H1 (cell line): ENCODE measurements at regions not wholly inside any gene's neighbourhood (a gene's known extent, or its start where the extent isn't known, plus 50 kb on each side); places are given as distances from the start of the nearest gene placed in this dataset.

ENCODE experiments used
- CTCF ChIA-PET: fragments of 300-600 bp; sonication (Branson Sonifier 250); formaldehyde crosslinking; loops from one replicate; lab custom pipeline; 2021; ENCODE audit not compliant: partially characterized antibody; lab: Charles Lee
- POLR2A ChIA-PET: fragments of 300-600 bp; sonication (Branson Sonifier 250); formaldehyde crosslinking; loops from one replicate; lab custom pipeline; 2021; ENCODE audit warnings: inconsistent platforms; ENCODE audit not compliant: partially characterized antibody; lab: Charles Lee
- DNase-seq, 2 experiments: peaks; one replicate each; pipeline versions ENCODE4 v3.0.0 to v3.0.0-alpha.2; 2010 to 2022; ENCODE audit warnings: low spot score in 2 of 2, low read depth in 1 of 2, mixed read lengths in 1 of 2
- FAIRE-seq: peaks from 2 replicates; lab custom pipeline; 2011; peaks lifted over from hg19 to GRCh38; lab: Jason Lieb, UNC
- H2AFZ ChIP-seq: 2 replicates; pipeline ENCODE4 v1.8.1; 2012; ENCODE audit warnings: low read length, inconsistent platforms
- H2AK5ac ChIP-seq: 2 replicates; pipeline ENCODE4 v1.6.1; 2013; ENCODE audit warnings: low read depth, low read length
- H2BK120ac ChIP-seq: replicated peaks from 2 replicates; pipeline ENCODE3; 2013; ENCODE audit warnings: low read depth, low read length, inconsistent platforms
- H2BK12ac ChIP-seq: 2 replicates; pipeline ENCODE4 v1.6.1; 2013; ENCODE audit warnings: low read depth, low read length
- H2BK15ac ChIP-seq: 2 replicates; pipeline ENCODE4 v1.6.1; 2013; ENCODE audit warnings: low read length
- H2BK20ac ChIP-seq: 2 replicates; pipeline ENCODE4 v1.6.1; 2013; ENCODE audit warnings: low read length
- H2BK5ac ChIP-seq: 2 replicates; pipeline ENCODE4 v1.6.1; 2013; ENCODE audit warnings: low read depth, low read length
- H3K14ac ChIP-seq: 2 replicates; pipeline ENCODE4 v1.6.1; 2013; ENCODE audit warnings: inconsistent platforms; ENCODE audit not compliant: insufficient read length
- H3K18ac ChIP-seq: 2 replicates; pipeline ENCODE4 v1.6.1; 2013; ENCODE audit warnings: low read length; ENCODE audit errors: extremely low read depth
- H3K23ac ChIP-seq: 2 replicates; pipeline ENCODE4 v1.6.1; 2013; ENCODE audit warnings: inconsistent platforms; ENCODE audit not compliant: insufficient read length
- H3K23me2 ChIP-seq: 2 replicates; pipeline ENCODE4 v1.6.1; 2013; ENCODE audit warnings: low read depth, low read length
- H3K27ac ChIP-seq: 2 replicates; pipeline ENCODE4 v1.6.1; 2011; ENCODE audit warnings: low read depth, low read length, inconsistent platforms
- H3K27me3 ChIP-seq, 4 experiments: replicated peaks in 1 of 4; 1 replicate in 1 of 4; 2 replicates in 3 of 4; pipeline versions ENCODE4 v1.6.1 to v1.8.1; 2011 to 2013; ENCODE audit warnings: low read length in 3 of 4, mild to moderate bottlenecking in 3 of 4, inconsistent platforms in 2 of 4, mixed read lengths in 2 of 4, moderate library complexity in 1 of 4; ENCODE audit not compliant: control insufficient read depth in 3 of 4, insufficient read depth in 3 of 4; ENCODE audit errors: extremely low read depth in 1 of 4
- H3K36me3 ChIP-seq, 4 experiments: 2 replicates each; pipeline versions ENCODE4 v1.6.1 to v1.8.1; 2011 to 2013; ENCODE audit warnings: mild to moderate bottlenecking in 4 of 4, low read length in 3 of 4, moderate library complexity in 2 of 4, control low read depth in 1 of 4, inconsistent platforms in 1 of 4; ENCODE audit not compliant: insufficient read depth in 4 of 4, control insufficient read depth in 2 of 4
- H3K4ac ChIP-seq: replicated peaks from 2 replicates; pipeline ENCODE3; 2013; ENCODE audit warnings: low read length, low read depth, mixed read lengths, inconsistent platforms; ENCODE audit not compliant: insufficient read length
- H3K4me1 ChIP-seq, 4 experiments: replicated peaks in 1 of 4; 1 replicate in 1 of 4; 2 replicates in 3 of 4; pipeline versions ENCODE4 v1.6.1 to v1.8.1; 2011 to 2013; ENCODE audit warnings: low read length in 3 of 4, inconsistent platforms in 2 of 4, mixed read lengths in 1 of 4; ENCODE audit not compliant: insufficient read depth in 4 of 4, control insufficient read depth in 3 of 4
- H3K4me2 ChIP-seq, 2 experiments: 2 replicates each; pipeline versions ENCODE4 v1.6.1 to v1.8.1; 2011 to 2013; ENCODE audit warnings: low read depth in 2 of 2, low read length in 2 of 2, control low read depth in 1 of 2, inconsistent platforms in 1 of 2, mild to moderate bottlenecking in 1 of 2; ENCODE audit not compliant: insufficient read depth in 1 of 2
- H3K4me3 ChIP-seq, 4 experiments: fragments of 200-600, 300-600 bp in 1 of 4; sonication (generic), shearing (Covaris generic), sonication (Bioruptor Twin) in 1 of 4; 2 replicates each; pipeline versions ENCODE4 v1.5.1 to v1.8.1; 2011 to 2016; ENCODE audit warnings: low read length in 4 of 4, low read depth in 3 of 4, control low read depth in 2 of 4, inconsistent platforms in 2 of 4, mild to moderate bottlenecking in 2 of 4, mixed read lengths in 1 of 4, moderate library complexity in 1 of 4; ENCODE audit not compliant: insufficient read depth in 2 of 4; ENCODE audit errors: extremely low read depth in 1 of 4
- H3K56ac ChIP-seq: replicated peaks from 2 replicates; pipeline ENCODE3; 2013; ENCODE audit warnings: low read depth, mild to moderate bottlenecking, mixed read lengths, low read length, inconsistent platforms; ENCODE audit not compliant: insufficient read length
- H3K79me1 ChIP-seq: 2 replicates; pipeline ENCODE4 v1.6.1; 2013; ENCODE audit warnings: low read depth, low read length, control low read depth
- H3K79me2 ChIP-seq, 2 experiments: 2 replicates each; pipeline versions ENCODE4 v1.6.1 to v1.8.1; 2012 to 2013; ENCODE audit warnings: low read length in 2 of 2, mild to moderate bottlenecking in 2 of 2, inconsistent platforms in 1 of 2; ENCODE audit not compliant: insufficient read depth in 2 of 2, control insufficient read depth in 1 of 2
- H3K9ac ChIP-seq, 4 experiments: replicated peaks in 1 of 4; 1 replicate in 1 of 4; 2 replicates in 3 of 4; pipeline versions ENCODE4 v1.6.1 to v1.8.1; 2011 to 2013; ENCODE audit warnings: low read depth in 3 of 4, low read length in 3 of 4, control low read depth in 2 of 4, mild to moderate bottlenecking in 2 of 4, moderate library complexity in 2 of 4, inconsistent platforms in 1 of 4; ENCODE audit errors: extremely low read depth in 1 of 4
- H3K9me3 ChIP-seq, 2 experiments: 2 replicates each; pipeline versions ENCODE4 v1.6.1 to v1.8.1; 2012 to 2013; ENCODE audit warnings: mild to moderate bottlenecking in 2 of 2, moderate library complexity in 2 of 2, control low read depth in 1 of 2, inconsistent platforms in 1 of 2, low read depth in 1 of 2, low read length in 1 of 2, mixed read lengths in 1 of 2; ENCODE audit not compliant: insufficient read depth in 2 of 2
- H4K20me1 ChIP-seq, 2 experiments: replicated peaks in 1 of 2; 2 replicates each; pipeline versions ENCODE3 to v1.8.1; 2011 to 2013; ENCODE audit warnings: inconsistent platforms in 2 of 2, low read length in 2 of 2, mild to moderate bottlenecking in 1 of 2; ENCODE audit not compliant: insufficient read depth in 2 of 2, control insufficient read depth in 1 of 2
- H4K5ac ChIP-seq: 2 replicates; pipeline ENCODE4 v1.6.1; 2013; ENCODE audit warnings: low read length, low read depth, mixed read lengths, inconsistent platforms; ENCODE audit not compliant: insufficient read length
- H4K8ac ChIP-seq: 2 replicates; pipeline ENCODE4 v1.8.0; 2013; ENCODE audit warnings: mild to moderate bottlenecking, moderate library complexity, low read length, inconsistent platforms; ENCODE audit not compliant: insufficient read depth; ENCODE audit errors: extremely low read depth
- H4K91ac ChIP-seq: replicated peaks from 2 replicates; pipeline ENCODE3; 2013; ENCODE audit warnings: low read length, mixed read lengths, inconsistent platforms; ENCODE audit not compliant: insufficient read length
- BRCA1 ChIP-seq: IDR thresholded peaks from 2 replicates; pipeline ENCODE4 v1.6.1; 2012; ENCODE audit warnings: low read depth, low read length, improper control_type of control experiment
- CBX8 ChIP-seq: fragments of 300-800, 300-1000 bp; sonication (generic); IDR thresholded peaks from 2 replicates; pipeline ENCODE4 v1.7.1; 2016; ENCODE audit warnings: low read depth, low read length, borderline replicate concordance
- CHD1 ChIP-seq: IDR thresholded peaks from 2 replicates; pipeline ENCODE4 v1.6.1; 2012; ENCODE audit warnings: low read depth, low read length, improper control_type of control experiment
- CHD2 ChIP-seq: IDR thresholded peaks from 2 replicates; pipeline ENCODE4 v1.6.1; 2012; ENCODE audit warnings: low read length, improper control_type of control experiment
- CREB1 ChIP-seq: IDR thresholded peaks from 2 replicates; pipeline ENCODE4 v1.6.1; 2012; ENCODE audit warnings: inconsistent platforms
- EGR1 ChIP-seq: IDR thresholded peaks from 2 replicates; pipeline ENCODE4 v1.6.1; 2011; ENCODE audit warnings: low read depth, low read length, borderline replicate concordance
- FOSL1 ChIP-seq: IDR thresholded peaks from 2 replicates; pipeline ENCODE4 v1.6.1; 2011; ENCODE audit warnings: mild to moderate bottlenecking, low read depth, low read length, moderate library complexity; ENCODE audit not compliant: insufficient read depth
- HDAC2 ChIP-seq, 2 experiments: fragments of 300-600 bp in 1 of 2; sonication (generic) in 1 of 2; IDR thresholded peaks; 2 replicates each; pipeline ENCODE4 v1.6.1; 2011 to 2012; ENCODE audit warnings: low read depth in 2 of 2, low read length in 2 of 2, mild to moderate bottlenecking in 2 of 2, moderate library complexity in 2 of 2, borderline replicate concordance in 1 of 2, inconsistent platforms in 1 of 2
- HDAC6 ChIP-seq: IDR thresholded peaks from one replicate; pipeline ENCODE4 v1.7.1; 2012; ENCODE audit warnings: low read depth, mild to moderate bottlenecking, inconsistent platforms, low read length, moderate library complexity
- NANOG ChIP-seq: IDR thresholded peaks from 2 replicates; pipeline ENCODE4 v1.6.1; 2011; ENCODE audit warnings: low read length, low read depth, mild to moderate bottlenecking, inconsistent platforms; ENCODE audit not compliant: insufficient read depth, poor library complexity, severe bottlenecking
- POU5F1 ChIP-seq: IDR thresholded peaks from 2 replicates; pipeline ENCODE4 v1.6.1; 2011; ENCODE audit warnings: low read depth, mild to moderate bottlenecking, low read length, moderate library complexity
- RAD21 ChIP-seq, 2 experiments: IDR thresholded peaks in 1 of 2; conservative IDR thresholded peaks in 1 of 2; 2 replicates each; pipeline ENCODE4 v1.6.1; 2011; ENCODE audit warnings: low read depth in 2 of 2, low read length in 2 of 2, improper control_type of control experiment in 1 of 2, inconsistent platforms in 1 of 2, mild to moderate bottlenecking in 1 of 2, moderate library complexity in 1 of 2
- SIN3A ChIP-seq, 2 experiments: IDR thresholded peaks in 1 of 2; conservative IDR thresholded peaks in 1 of 2; 2 replicates each; pipeline ENCODE4 v1.6.1; 2011 to 2012; ENCODE audit warnings: low read length in 2 of 2, improper control_type of control experiment in 1 of 2, low read depth in 1 of 2, mild to moderate bottlenecking in 1 of 2
- SIRT6 ChIP-seq: IDR thresholded peaks from one replicate; pipeline ENCODE4 v1.7.1; 2012; ENCODE audit warnings: low read length, inconsistent platforms
- SIX5 ChIP-seq: IDR thresholded peaks from 2 replicates; pipeline ENCODE4 v1.6.1; 2011; ENCODE audit warnings: mild to moderate bottlenecking, low read depth, low read length
- TEAD4 ChIP-seq: IDR thresholded peaks from 2 replicates; pipeline ENCODE4 v1.6.1; 2012; ENCODE audit warnings: low read depth, low read length, inconsistent platforms, mixed read lengths
- WGBS, 2 experiments: shearing (Covaris generic) in 1 of 2; methylation state at CpG; one replicate each; pipeline versions ENCODE4 v1.1.6 to v1.1.7; 2013 to 2015; ENCODE audit warnings: low lambda C conversion rate in 2 of 2, mixed read lengths in 2 of 2, inconsistent platforms in 1 of 2, low coverage in 1 of 2, missing lambda C conversion rate in 1 of 2; ENCODE audit not compliant: insufficient replicate concordance in 2 of 2, insufficient coverage in 1 of 2, insufficient read length in 1 of 2; ENCODE audit errors: extremely low coverage in 1 of 2, missing lambda C conversion rate in 1 of 2; 5-methylcytosine and 5-hydroxymethylcytosine counted together

- Histone ChIP-seq H3K23me2 (no peaks in the 10 kb centered on the region), H3K9me3 (no peaks in the 10 kb centered on the region), H3K18ac (no peak overlapping the region), H3K9ac (no peak overlapping the region), H3K4me1 (no peaks in the 10 kb centered on the region), H2BK20ac (no peak overlapping the region), H4K20me1 (no peaks in the 10 kb centered on the region), H3K4me3 (no peak overlapping the region), H2AFZ (no peak overlapping the region), H3K4ac (no peak overlapping the region), H3K23ac (no peak overlapping the region), H3K56ac (no peak overlapping the region), H4K91ac (no peak overlapping the region), H4K8ac (no peak overlapping the region), H3K27ac (no peak overlapping the region), H4K5ac (no peak overlapping the region), H3K79me1 (no peaks in the 10 kb centered on the region), H3K79me2 (no peaks in the 10 kb centered on the region), H3K14ac (no peak overlapping the region), H3K27me3 (no peaks in the 10 kb centered on the region), H2BK15ac (no peak overlapping the region), H2BK12ac (no peak overlapping the region), H2BK120ac (no peak overlapping the region), H3K4me2 (no peak overlapping the region), H3K36me3 (no peaks in the 10 kb centered on the region), H2AK5ac (no peak overlapping the region), H2BK5ac (no peak overlapping the region)
- ChIA-PET CTCF (no interaction called here), POLR2A (no interaction called here)
- DNase-seq = no peak
- 93% methylated on average over 4 of the region's 4 CpGs; no CpG with 5 or more reads in 1 of the 2 experiments for WGBS, 2 experiments
- no peak for FAIRE-seq
- TF ChIP-seq EGR1 = no peak
- no peak for TF ChIP-seq NANOG
- no peak for TF ChIP-seq SIX5
- no peak for TF ChIP-seq HDAC6
- no peak for TF ChIP-seq FOSL1
- TF ChIP-seq BRCA1 = no peak
- TF ChIP-seq HDAC2 (IDR thresholded peaks at IDR 0.05; ENCODE audit: borderline replicate concordance in 1 of 2, low read depth in 2 of 2, low read length in 2 of 2) = no peak
- no peak for TF ChIP-seq CHD1
- no peak for TF ChIP-seq CREB1
- no peak for TF ChIP-seq POU5F1
- TF ChIP-seq SIN3A (conservative IDR thresholded peaks at IDR 0.05 in 1 of 2, IDR thresholded peaks at IDR 0.05 in 1 of 2; ENCODE audit: low read depth in 1 of 2, low read length in 2 of 2) = no peak
- TF ChIP-seq SIRT6 = no peak
- no peak for TF ChIP-seq RAD21 (IDR thresholded peaks at IDR 0.05 in 1 of 2, conservative IDR thresholded peaks at IDR 0.05 in 1 of 2; ENCODE audit: low read depth in 2 of 2, low read length in 2 of 2)
- TF ChIP-seq TEAD4 = no peak
- TF ChIP-seq CHD2 = no peak
- TF ChIP-seq CBX8 = no peak
These were observed 1278.2 kb downstream of the CDH12 start for GRCh38 chr5:21574961-21575360.
